ENCODE measurements at regions not wholly inside any gene's neighbourhood (a gene's known extent, or its start where the extent isn't known, plus 50 kb on each side); places are given as distances from the start of the nearest gene placed in this dataset.

GRCh38 chrX:131399678-131400428 is 110.7 kb upstream of the IGSF1 start:
- TF ChIP-seq CTCF (IDR thresholded peaks at IDR 0.05; ENCODE audit: low read length) (no peak), EZH2phosphoT487 (IDR thresholded peaks at IDR 0.05; ENCODE audit: low read length) (no peak), EZH2 (optimal IDR thresholded peaks at IDR 0.05; ENCODE audit: low read depth, low read length) (no peak)

All from MM.1S (cell line).